Fibroblast of lung (primary cell): ENCODE measurements at regions not wholly inside any gene's neighbourhood (a gene's known extent, or its start where the extent isn't known, plus 50 kb on each side); places are given as distances from the start of the nearest gene placed in this dataset.

ENCODE experiments used
- DNase-seq, 2 donors: peaks; one replicate each; pipeline versions ENCODE4 v3.0.0 to v3.0.0-alpha.2; 2010; ENCODE audit warnings: low read depth in 2 of 2
- H2AFZ ChIP-seq: 2 replicates; pipeline ENCODE4 v1.5.1; 2012; ENCODE audit warnings: low read length, control low read depth, inconsistent platforms
- H3K27ac ChIP-seq: 2 replicates; pipeline ENCODE4 v1.5.1; 2011; ENCODE audit warnings: low read length, control low read depth; ENCODE audit not compliant: insufficient read depth
- H3K27me3 ChIP-seq: 2 replicates; pipeline ENCODE4 v1.5.1; 2011; ENCODE audit warnings: mild to moderate bottlenecking, low read length; ENCODE audit not compliant: control insufficient read depth, insufficient read depth
- H3K36me3 ChIP-seq: 2 replicates; pipeline ENCODE4 v1.5.1; 2011; ENCODE audit warnings: low read length; ENCODE audit not compliant: control insufficient read depth, insufficient read depth
- H3K4me1 ChIP-seq: 2 replicates; pipeline ENCODE4 v1.5.1; 2011; ENCODE audit warnings: low read length; ENCODE audit not compliant: control insufficient read depth, insufficient read depth; ENCODE audit errors: extremely low read depth
- H3K4me2 ChIP-seq: 2 replicates; pipeline ENCODE4 v1.5.1; 2011; ENCODE audit warnings: low read length, control low read depth; ENCODE audit not compliant: insufficient read depth; ENCODE audit errors: extremely low read depth
- H3K4me3 ChIP-seq, 4 experiments: fragments of 200-600 bp in 1 of 4; sonication (generic) in 1 of 4; replicated peaks in 1 of 4; 2 replicates each; pipeline ENCODE4 v1.5.1; 2011 to 2016; ENCODE audit warnings: low read length in 4 of 4, low read depth in 3 of 4, mild to moderate bottlenecking in 3 of 4, control low read depth in 2 of 4, inconsistent platforms in 1 of 4, mixed read lengths in 1 of 4; ENCODE audit not compliant: insufficient read depth in 1 of 4; ENCODE audit errors: control extremely low read depth in 1 of 4
- H3K79me2 ChIP-seq: 2 replicates; pipeline ENCODE4 v1.5.1; 2012; ENCODE audit warnings: mild to moderate bottlenecking, low read length, inconsistent platforms; ENCODE audit not compliant: control insufficient read depth, insufficient read depth
- H3K9ac ChIP-seq: 2 replicates; pipeline ENCODE4 v1.5.1; 2011; ENCODE audit warnings: mild to moderate bottlenecking, low read length, control low read depth; ENCODE audit not compliant: insufficient read depth
- H3K9me3 ChIP-seq: 2 replicates; pipeline ENCODE4 v1.5.1; 2012; ENCODE audit warnings: low read depth, low read length; ENCODE audit not compliant: control insufficient read depth, insufficient read depth
- H4K20me1 ChIP-seq: 2 replicates; pipeline ENCODE4 v1.5.1; 2011; ENCODE audit warnings: low read length; ENCODE audit not compliant: control insufficient read depth, insufficient read depth; ENCODE audit errors: extremely low read depth
- EZH2 ChIP-seq: IDR thresholded peaks from 2 replicates; pipeline ENCODE4 v1.5.1; 2012; ENCODE audit warnings: low read length, control low read depth, mild to moderate bottlenecking; ENCODE audit errors: missing control alignments
- TF ChIP-seq, protein P1 (sequence below), 2 donors: IDR thresholded peaks in 1 of 2; conservative IDR thresholded peaks in 1 of 2; 1 replicate in 1 of 2; 2 replicates in 1 of 2; pipeline ENCODE4 v1.5.1; 2011 to 2012; ENCODE audit warnings: low read length in 2 of 2, control low read depth in 1 of 2, inconsistent platforms in 1 of 2, low read depth in 1 of 2, mild to moderate bottlenecking in 1 of 2

DNA sequence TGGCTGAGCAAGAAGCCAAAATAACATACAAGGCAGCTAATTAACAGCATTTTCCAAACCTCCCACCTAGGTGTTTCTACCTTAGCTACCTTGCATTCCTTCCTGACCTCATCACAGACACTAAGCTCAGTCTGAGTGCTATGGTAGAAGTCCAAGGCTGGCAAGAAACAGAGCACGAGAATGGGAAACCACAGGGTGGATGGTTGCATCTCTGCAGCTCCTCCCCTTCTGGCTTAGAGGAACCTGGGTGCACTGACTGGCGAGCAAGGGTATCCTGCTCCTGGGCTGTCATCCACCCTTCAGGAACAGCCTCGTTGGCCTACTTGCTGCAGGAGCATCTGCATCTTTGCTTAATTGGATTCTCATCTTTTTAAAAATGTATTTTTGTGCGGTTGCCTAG is 73.1 kb upstream of the KIRREL3 start:
- no peaks in the 10 kb centered on the region for H3K9me3 ChIP-seq
- H3K4me1 ChIP-seq: no peaks in the 10 kb centered on the region
- no peak for DNase-seq

DNA sequence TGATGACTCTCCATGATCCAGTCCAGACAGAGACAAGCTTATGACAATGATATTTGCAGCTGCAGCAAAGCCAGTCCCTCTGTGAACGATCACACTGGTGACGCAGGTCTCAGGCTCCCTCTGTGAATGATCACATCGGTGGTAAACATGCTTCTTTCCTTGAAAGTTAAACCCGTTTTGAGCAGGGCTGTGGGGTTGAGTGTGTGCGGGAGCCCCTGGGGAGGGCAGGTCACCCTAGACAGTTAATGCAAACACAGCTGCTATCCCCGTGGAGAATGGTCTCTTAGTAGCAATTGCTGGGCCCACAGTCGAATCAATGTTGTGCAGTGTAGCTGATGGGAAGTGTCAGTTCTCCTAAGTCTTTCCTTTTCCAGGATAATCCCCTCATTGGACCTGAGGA is 71.0 kb upstream of the KIRREL3 start:
- H3K4me3 ChIP-seq: no peak overlapping the region
- no peak overlapping the region for H3K9ac ChIP-seq
- no peaks in the 10 kb centered on the region for H3K36me3 ChIP-seq
- no peak for DNase-seq
- no peak overlapping the region for H3K4me2 ChIP-seq
- H2AFZ ChIP-seq: no peak overlapping the region
- H4K20me1 ChIP-seq: no peaks in the 10 kb centered on the region
- no peaks in the 10 kb centered on the region for H3K4me1 ChIP-seq
- TF ChIP-seq, protein P1, sequence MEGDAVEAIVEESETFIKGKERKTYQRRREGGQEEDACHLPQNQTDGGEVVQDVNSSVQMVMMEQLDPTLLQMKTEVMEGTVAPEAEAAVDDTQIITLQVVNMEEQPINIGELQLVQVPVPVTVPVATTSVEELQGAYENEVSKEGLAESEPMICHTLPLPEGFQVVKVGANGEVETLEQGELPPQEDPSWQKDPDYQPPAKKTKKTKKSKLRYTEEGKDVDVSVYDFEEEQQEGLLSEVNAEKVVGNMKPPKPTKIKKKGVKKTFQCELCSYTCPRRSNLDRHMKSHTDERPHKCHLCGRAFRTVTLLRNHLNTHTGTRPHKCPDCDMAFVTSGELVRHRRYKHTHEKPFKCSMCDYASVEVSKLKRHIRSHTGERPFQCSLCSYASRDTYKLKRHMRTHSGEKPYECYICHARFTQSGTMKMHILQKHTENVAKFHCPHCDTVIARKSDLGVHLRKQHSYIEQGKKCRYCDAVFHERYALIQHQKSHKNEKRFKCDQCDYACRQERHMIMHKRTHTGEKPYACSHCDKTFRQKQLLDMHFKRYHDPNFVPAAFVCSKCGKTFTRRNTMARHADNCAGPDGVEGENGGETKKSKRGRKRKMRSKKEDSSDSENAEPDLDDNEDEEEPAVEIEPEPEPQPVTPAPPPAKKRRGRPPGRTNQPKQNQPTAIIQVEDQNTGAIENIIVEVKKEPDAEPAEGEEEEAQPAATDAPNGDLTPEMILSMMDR (conservative IDR thresholded peaks at IDR 0.05 in 1 of 2, IDR thresholded peaks at IDR 0.05 in 1 of 2; ENCODE audit: low read depth in 1 of 2, low read length in 2 of 2): no peak
- TF ChIP-seq EZH2: no peak
- H3K27me3 ChIP-seq: peaks cover 2% of the 10 kb centered on the region
- H3K79me2 ChIP-seq: no peaks in the 10 kb centered on the region
- no peak overlapping the region for H3K27ac ChIP-seq
- H3K9me3 ChIP-seq: no peaks in the 10 kb centered on the region

More for the DNA sequence above, 73.1 kb upstream of the KIRREL3 start:
- no peak overlapping the region for H3K9ac ChIP-seq
- H3K27me3 ChIP-seq: peaks cover 2% of the 10 kb centered on the region
- no peak for TF ChIP-seq EZH2
- TF ChIP-seq, protein P1 (conservative IDR thresholded peaks at IDR 0.05 in 1 of 2, IDR thresholded peaks at IDR 0.05 in 1 of 2; ENCODE audit: low read depth in 1 of 2, low read length in 2 of 2): no peak
- H3K4me2 ChIP-seq: no peak overlapping the region
- H3K36me3 ChIP-seq: no peaks in the 10 kb centered on the region
- no peak overlapping the region for H3K4me3 ChIP-seq
- H3K79me2 ChIP-seq: no peaks in the 10 kb centered on the region
- H2AFZ ChIP-seq: no peak overlapping the region
- H4K20me1 ChIP-seq: no peaks in the 10 kb centered on the region
- no peak overlapping the region for H3K27ac ChIP-seq

DNA sequence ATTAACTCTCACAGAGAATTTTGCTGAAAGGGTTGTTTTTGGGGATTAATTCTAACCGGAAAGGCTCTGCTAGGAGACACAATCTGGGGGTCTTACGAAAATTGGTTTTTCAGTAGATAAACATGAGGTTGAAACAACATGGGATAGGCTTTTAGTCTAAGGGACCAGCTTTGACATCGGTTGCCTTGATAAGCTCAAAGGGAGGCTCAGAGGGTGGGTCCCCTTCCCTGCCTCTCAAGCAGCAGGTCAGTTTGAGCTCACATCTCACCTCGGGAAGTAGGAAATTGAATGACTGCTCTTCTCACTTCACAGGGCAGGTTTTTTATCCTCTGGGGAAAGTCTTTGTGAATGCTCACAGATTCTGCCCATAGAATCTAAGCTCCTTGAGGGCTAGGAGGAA is 70.2 kb upstream of the KIRREL3 start:
- H3K27me3 ChIP-seq: peaks cover 2% of the 10 kb centered on the region

More for the DNA sequence above, 70.2 kb upstream of the KIRREL3 start:
- no peak overlapping the region for H3K4me2 ChIP-seq
- no peaks in the 10 kb centered on the region for H3K79me2 ChIP-seq
- H3K9ac ChIP-seq: no peak overlapping the region
- H2AFZ ChIP-seq: no peak overlapping the region
- DNase-seq: no peak
- no peaks in the 10 kb centered on the region for H4K20me1 ChIP-seq
- no peaks in the 10 kb centered on the region for H3K4me1 ChIP-seq
- no peak overlapping the region for H3K4me3 ChIP-seq
- H3K36me3 ChIP-seq: no peaks in the 10 kb centered on the region
- H3K9me3 ChIP-seq: no peaks in the 10 kb centered on the region
- no peak overlapping the region for H3K27ac ChIP-seq
- TF ChIP-seq, protein P1 (conservative IDR thresholded peaks at IDR 0.05 in 1 of 2, IDR thresholded peaks at IDR 0.05 in 1 of 2; ENCODE audit: low read depth in 1 of 2, low read length in 2 of 2): no peak
- no peak for TF ChIP-seq EZH2
